H9 (cell line): ENCODE measurements at regions not wholly inside any gene's neighbourhood (a gene's known extent, or its start where the extent isn't known, plus 50 kb on each side); places are given as distances from the start of the nearest gene placed in this dataset.

Experiments
- DNase-seq: peaks from one replicate; pipeline ENCODE4 v3.0.0-alpha.2; 2017
- H2AFZ ChIP-seq: one replicate; pipeline ENCODE4 v1.6.1; 2013; ENCODE audit warnings: mild to moderate bottlenecking, low read length, control low read depth, moderate library complexity
- H2AK5ac ChIP-seq: 2 replicates; pipeline ENCODE4 v1.6.1; 2013; ENCODE audit warnings: low read length, control low read depth, mixed read lengths; ENCODE audit not compliant: insufficient read length
- H2BK120ac ChIP-seq: one replicate; pipeline ENCODE4 v1.6.1; 2013; ENCODE audit warnings: low read depth, mild to moderate bottlenecking, low read length, control low read depth, inconsistent platforms; ENCODE audit not compliant: poor library complexity, severe bottlenecking
- H2BK12ac ChIP-seq: 2 replicates; pipeline ENCODE4 v1.6.1; 2013; ENCODE audit warnings: low read length, control low read depth, mixed read lengths, low read depth; ENCODE audit not compliant: insufficient read length
- H2BK15ac ChIP-seq: 2 replicates; pipeline ENCODE4 v1.6.1; 2013; ENCODE audit warnings: low read depth, low read length, control low read depth
- H2BK20ac ChIP-seq: one replicate; pipeline ENCODE4 v1.6.1; 2013; ENCODE audit warnings: low read depth, mild to moderate bottlenecking, low read length, control low read depth, inconsistent platforms; ENCODE audit not compliant: poor library complexity, severe bottlenecking
- H2BK5ac ChIP-seq: 2 replicates; pipeline ENCODE4 v1.6.1; 2013; ENCODE audit warnings: low read length, control low read depth, mixed read lengths; ENCODE audit not compliant: insufficient read length
- H3K14ac ChIP-seq: 2 replicates; pipeline ENCODE4 v1.6.1; 2013; ENCODE audit warnings: low read length, control low read depth; ENCODE audit not compliant: insufficient read depth
- H3K18ac ChIP-seq: 2 replicates; pipeline ENCODE4 v1.6.1; 2013; ENCODE audit warnings: low read depth, mild to moderate bottlenecking, mixed read lengths, low read length, control low read depth; ENCODE audit not compliant: insufficient read length
- H3K23ac ChIP-seq: 2 replicates; pipeline ENCODE4 v1.6.1; 2013; ENCODE audit warnings: low read length, control low read depth, mixed read lengths, low read depth; ENCODE audit not compliant: insufficient read length
- H3K23me2 ChIP-seq: 2 replicates; pipeline ENCODE4 v1.6.1; 2013; ENCODE audit warnings: low read depth, mild to moderate bottlenecking, mixed read lengths, low read length, control low read depth; ENCODE audit not compliant: insufficient read length, poor library complexity, severe bottlenecking
- H3K27ac ChIP-seq: 2 replicates; pipeline ENCODE4 v1.5.1; 2013; ENCODE audit warnings: low read length, control low read depth, mixed read lengths, low read depth; ENCODE audit not compliant: insufficient read length
- H3K27me3 ChIP-seq: 2 replicates; pipeline ENCODE4 v1.6.1; 2013; ENCODE audit warnings: low read length, control low read depth, inconsistent platforms; ENCODE audit not compliant: insufficient read depth
- H3K4ac ChIP-seq: 2 replicates; pipeline ENCODE4 v1.6.1; 2013; ENCODE audit warnings: low read depth, mild to moderate bottlenecking, control low read depth, inconsistent platforms, low read length, moderate library complexity
- H3K4me1 ChIP-seq: 2 replicates; pipeline ENCODE4 v1.6.1; 2013; ENCODE audit warnings: low read length, control low read depth, inconsistent platforms; ENCODE audit not compliant: insufficient read depth
- H3K4me2 ChIP-seq: 2 replicates; pipeline ENCODE4 v1.6.1; 2013; ENCODE audit warnings: low read length, control low read depth, mixed read lengths; ENCODE audit not compliant: insufficient read length, insufficient read depth
- H3K56ac ChIP-seq: 2 replicates; pipeline ENCODE4 v1.6.1; 2013; ENCODE audit warnings: low read depth, mild to moderate bottlenecking, mixed read lengths, low read length, control low read depth; ENCODE audit not compliant: insufficient read length
- H3K79me1 ChIP-seq: 2 replicates; pipeline ENCODE4 v1.6.1; 2013; ENCODE audit warnings: low read depth, mild to moderate bottlenecking, moderate library complexity, low read length, control low read depth, inconsistent platforms; ENCODE audit not compliant: insufficient read depth, poor library complexity, severe bottlenecking
- H3K79me2 ChIP-seq: 2 replicates; pipeline ENCODE4 v1.6.1; 2013; ENCODE audit warnings: low read length, control low read depth, inconsistent platforms; ENCODE audit not compliant: insufficient read depth
- H3K9ac ChIP-seq: 2 replicates; pipeline ENCODE4 v1.6.1; 2013; ENCODE audit warnings: low read length, control low read depth, mixed read lengths; ENCODE audit not compliant: insufficient read length; ENCODE audit errors: extremely low read depth
- H3K9me3 ChIP-seq: one replicate; pipeline ENCODE4 v1.6.1; 2013; ENCODE audit warnings: low read depth, low read length, inconsistent platforms; ENCODE audit not compliant: control insufficient read depth
- H3T11ph ChIP-seq: one replicate; pipeline ENCODE4 v1.6.1; 2013; ENCODE audit warnings: mild to moderate bottlenecking, low read length, control low read depth, inconsistent platforms
- H4K20me1 ChIP-seq: one replicate; pipeline ENCODE4 v1.6.1; 2013; ENCODE audit not compliant: control insufficient read depth, insufficient read length, insufficient read depth
- H4K5ac ChIP-seq: 2 replicates; pipeline ENCODE4 v1.6.1; 2013; ENCODE audit warnings: low read depth, mild to moderate bottlenecking, mixed read lengths, low read length, control low read depth; ENCODE audit not compliant: insufficient read length
- H4K8ac ChIP-seq: replicated peaks from 2 replicates; pipeline ENCODE4 v1.6.1; 2013; ENCODE audit warnings: low read length, control low read depth, mixed read lengths, low read depth; ENCODE audit not compliant: insufficient read length
- H4K91ac ChIP-seq: 2 replicates; pipeline ENCODE4 v1.6.1; 2013; ENCODE audit warnings: low read depth, mild to moderate bottlenecking, moderate library complexity, mixed read lengths, low read length, control low read depth; ENCODE audit not compliant: insufficient read length
- H3K27ac Mint-ChIP-seq, 3 experiments: 2 replicates in 2 of 3; 3 replicates in 1 of 3; pipeline ENCODE4 v1.8.0; 2020 to 2021; ENCODE audit warnings: mixed read lengths in 3 of 3, mild to moderate bottlenecking in 1 of 3, moderate library complexity in 1 of 3
- H3K27me3 Mint-ChIP-seq: 2 replicates; pipeline ENCODE4 v1.8.0; 2021; ENCODE audit warnings: low read depth, mild to moderate bottlenecking, moderate library complexity, mixed read lengths
- H3K36me3 Mint-ChIP-seq, 3 experiments: 2 replicates in 2 of 3; 3 replicates in 1 of 3; pipeline ENCODE4 v1.8.0; 2020 to 2021; ENCODE audit warnings: low read depth in 3 of 3, mixed read lengths in 3 of 3; ENCODE audit not compliant: insufficient read depth in 1 of 3
- H3K4me1 Mint-ChIP-seq, 2 experiments: 2 replicates each; pipeline ENCODE4 v1.8.0; 2020; ENCODE audit warnings: mixed read lengths in 2 of 2
- H3K4me3 Mint-ChIP-seq, 2 experiments: 2 replicates in 1 of 2; 3 replicates in 1 of 2; pipeline ENCODE4 v1.8.0; 2020 to 2021; ENCODE audit warnings: mild to moderate bottlenecking in 2 of 2, mixed read lengths in 2 of 2, moderate library complexity in 1 of 2
- H3K9me3 Mint-ChIP-seq, 2 experiments: 2 replicates in 1 of 2; 3 replicates in 1 of 2; pipeline ENCODE4 v1.8.0; 2020; ENCODE audit warnings: mild to moderate bottlenecking in 2 of 2, mixed read lengths in 2 of 2, moderate library complexity in 1 of 2
- CTCF ChIP-seq: fragments of 200-600 bp; sonication (generic); conservative IDR thresholded peaks from 3 replicates; pipeline ENCODE4 v1.8.0; 2021; ENCODE audit warnings: antibody characterized with exemption, mild to moderate bottlenecking
- WGBS: extraction: QIAGEN DNeasy Blood & Tissue Kit; methylation state at CpG from one replicate; pipeline ENCODE4 v1.1.7; 2013; ENCODE audit warnings: missing lambda C conversion rate, low lambda C conversion rate, mixed read lengths; ENCODE audit not compliant: insufficient read length; ENCODE audit errors: extremely low coverage; 5-methylcytosine and 5-hydroxymethylcytosine counted together

DNA sequence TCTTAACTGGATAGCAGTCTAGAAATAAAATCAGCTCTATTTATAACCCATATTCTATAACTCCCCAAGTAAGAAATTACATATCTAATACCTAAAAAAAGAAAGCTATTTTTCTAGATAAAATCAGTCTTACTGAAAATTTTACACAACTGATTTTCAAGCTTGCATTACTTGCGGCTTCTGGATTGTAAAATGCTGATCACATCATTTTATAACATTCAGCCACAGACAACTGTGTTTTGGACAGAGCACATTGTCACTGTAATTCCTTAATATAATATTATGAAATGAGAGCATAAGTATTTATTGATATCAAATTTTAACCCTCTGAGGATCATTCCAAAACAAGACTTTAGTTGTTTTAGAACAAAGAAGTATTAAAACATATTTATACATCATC, 78.5 kb upstream of the ARID2 start:
- WGBS = no CpG with 5 or more reads among the region's 1 CpG
- H3K79me2 ChIP-seq = no peaks in the 10 kb centered on the region
- H2BK120ac ChIP-seq = no peak overlapping the region
- TF ChIP-seq CTCF = no peak
- no peak overlapping the region for H3K23ac ChIP-seq
- no peaks in the 10 kb centered on the region for H3K27me3 ChIP-seq
- H2BK15ac ChIP-seq = no peak overlapping the region
- H3T11ph ChIP-seq = no peak overlapping the region
- H3K27me3 Mint-ChIP-seq = no peaks in the 10 kb centered on the region
- no peak overlapping the region for H4K8ac ChIP-seq
- H3K4me1 ChIP-seq = no peaks in the 10 kb centered on the region
- H4K20me1 ChIP-seq = no peaks in the 10 kb centered on the region
- H3K9me3 ChIP-seq = no peaks in the 10 kb centered on the region
- no peaks in the 10 kb centered on the region for H3K79me1 ChIP-seq
- H3K56ac ChIP-seq = no peak overlapping the region
- H2BK5ac ChIP-seq = no peak overlapping the region
- H3K9ac ChIP-seq = no peak overlapping the region
- H3K18ac ChIP-seq = no peak overlapping the region
- no peaks in the 10 kb centered on the region for H3K36me3 Mint-ChIP-seq
- no peak overlapping the region for H2AK5ac ChIP-seq
- H2BK20ac ChIP-seq = no peak overlapping the region
- H3K27ac Mint-ChIP-seq = no peak overlapping the region
- no peak overlapping the region for H3K4me3 Mint-ChIP-seq
- no peak overlapping the region for H3K4me2 ChIP-seq
- no peak overlapping the region for H4K5ac ChIP-seq
- no peak overlapping the region for H2BK12ac ChIP-seq
- no peak for DNase-seq
- no peak overlapping the region for H3K4ac ChIP-seq
- no peak overlapping the region for H3K27ac ChIP-seq
- H3K23me2 ChIP-seq = no peaks in the 10 kb centered on the region
- peaks cover 2 to 6% of the 10 kb centered on the region in 2 experiments for H3K4me1 Mint-ChIP-seq
- H3K14ac ChIP-seq = no peak overlapping the region
- H3K9me3 Mint-ChIP-seq = no peaks in the 10 kb centered on the region
- H4K91ac ChIP-seq = no peak overlapping the region
- H2AFZ ChIP-seq = no peak overlapping the region
